ENCODE measurements at regions not wholly inside any gene's neighbourhood (a gene's known extent, or its start where the extent isn't known, plus 50 kb on each side); places are given as distances from the start of the nearest gene placed in this dataset.

DNA sequence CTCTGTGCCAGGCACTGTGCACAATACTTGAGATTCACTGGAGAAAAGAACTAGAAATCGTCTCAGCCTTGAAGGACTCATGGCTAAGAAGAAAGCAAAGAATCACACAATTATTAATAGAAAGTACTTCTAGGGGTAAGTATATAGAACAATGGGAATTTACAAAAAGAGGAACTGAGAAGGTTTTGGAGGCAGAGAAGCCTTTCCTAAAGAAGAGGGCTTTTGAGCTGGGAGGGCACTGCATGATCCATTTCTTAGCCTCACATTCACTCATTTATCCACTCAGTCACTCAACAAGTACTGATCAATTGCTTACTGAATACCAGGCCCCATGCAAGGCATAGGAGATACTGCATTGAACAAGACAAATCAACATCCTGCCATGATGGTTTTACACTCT, 113.5 kb downstream of the TMEM114 start:
- TF ChIP-seq CTCF (IDR thresholded peaks at IDR 0.05; ENCODE audit: insufficient read depth, low read length, poor library complexity, severe bottlenecking) = no peak
- TF ChIP-seq EZH2phosphoT487 (conservative IDR thresholded peaks at IDR 0.05; ENCODE audit: low read length) = no peak
